NCI-H1105 treated with DMSO at 0.1 percent for 48 hours (cell line): ENCODE measurements at regions not wholly inside any gene's neighbourhood (a gene's known extent, or its start where the extent isn't known, plus 50 kb on each side); places are given as distances from the start of the nearest gene placed in this dataset.

Experiments used
- DNase-seq: peaks from one replicate; lab custom pipeline; 2025; lab: John Stamatoyannopoulos, UW

DNA sequence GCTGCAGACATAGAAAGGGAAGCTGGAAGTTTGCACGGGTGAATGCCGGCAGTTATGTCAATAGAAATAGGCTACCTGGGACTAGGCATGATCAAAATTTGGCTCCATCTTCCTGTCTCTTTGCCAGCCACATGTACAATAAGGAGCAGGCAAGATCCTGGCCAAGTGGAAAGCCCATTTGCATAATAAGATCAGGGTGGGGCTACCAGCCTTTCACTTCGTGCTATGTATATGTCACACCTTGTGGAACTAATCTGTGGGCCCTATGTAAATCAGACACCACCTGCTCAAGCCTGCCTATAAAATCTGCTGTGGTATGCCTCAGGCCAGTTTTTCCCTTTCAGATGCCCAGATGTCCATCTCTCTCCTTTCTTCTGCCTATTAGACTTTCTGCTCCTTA lies 79.3 kb upstream of the DRD2 start:
- no peak for DNase-seq

DNA sequence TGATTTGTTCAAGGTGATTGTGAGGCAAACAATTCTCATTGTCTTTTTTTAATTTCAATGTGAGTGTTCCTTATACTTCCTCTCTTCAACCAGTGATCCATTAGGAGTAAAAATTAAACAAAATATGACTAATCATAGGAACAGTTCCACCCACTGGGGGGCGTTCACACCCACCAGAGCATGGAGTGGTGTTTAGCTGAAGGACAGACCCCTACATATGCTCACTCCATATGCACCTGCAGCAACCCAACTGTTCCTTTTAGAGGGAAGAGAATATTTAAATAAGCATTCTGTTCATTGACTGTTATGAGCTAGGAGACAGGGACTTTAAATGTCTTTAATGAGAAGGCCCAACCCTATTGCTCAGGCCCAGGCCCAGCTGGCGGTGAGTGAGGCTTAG lies 78.7 kb upstream of the DRD2 start:
- peak; percentile 22 for DNase-seq

DNA sequence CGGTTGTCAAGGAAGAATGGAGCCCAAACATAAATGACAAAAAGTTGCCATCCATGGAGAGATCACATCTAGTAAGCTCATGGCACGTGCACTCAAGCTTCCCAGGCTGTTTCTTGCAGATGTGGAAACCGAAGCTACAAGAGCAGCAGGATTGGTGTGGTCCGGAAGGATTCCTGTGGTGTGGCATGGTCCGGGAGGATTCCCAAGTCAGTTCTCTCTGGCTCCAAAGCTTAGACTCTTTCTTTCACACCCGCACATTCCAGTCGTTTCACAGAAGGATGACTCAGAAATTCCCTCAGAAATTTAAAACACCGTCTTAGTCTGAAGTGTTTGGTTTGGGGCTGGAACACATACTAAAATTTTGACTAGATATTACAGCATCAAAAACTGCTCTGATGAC lies 78.0 kb upstream of the DRD2 start:
- DNase-seq: no peak

DNA sequence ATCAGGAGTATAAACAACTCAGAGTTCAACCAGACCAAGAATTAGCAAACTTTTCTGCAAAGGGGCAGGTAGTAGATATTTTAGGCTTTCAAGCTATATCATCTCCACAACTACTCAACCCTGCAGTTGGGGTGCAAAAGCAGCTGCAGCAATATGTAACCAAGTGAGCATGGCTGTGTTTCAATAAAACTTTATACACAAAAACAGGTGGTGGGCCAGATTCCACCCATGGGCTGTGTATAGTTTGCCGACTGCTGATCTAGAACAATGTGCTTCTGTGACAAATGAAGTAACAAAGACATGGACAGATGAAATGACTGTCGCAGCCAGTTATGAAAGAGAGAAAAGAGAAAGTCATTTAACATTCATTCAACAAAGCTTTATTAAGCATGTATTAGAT lies 77.1 kb upstream of the DRD2 start:
- DNase-seq: no peak

DNA sequence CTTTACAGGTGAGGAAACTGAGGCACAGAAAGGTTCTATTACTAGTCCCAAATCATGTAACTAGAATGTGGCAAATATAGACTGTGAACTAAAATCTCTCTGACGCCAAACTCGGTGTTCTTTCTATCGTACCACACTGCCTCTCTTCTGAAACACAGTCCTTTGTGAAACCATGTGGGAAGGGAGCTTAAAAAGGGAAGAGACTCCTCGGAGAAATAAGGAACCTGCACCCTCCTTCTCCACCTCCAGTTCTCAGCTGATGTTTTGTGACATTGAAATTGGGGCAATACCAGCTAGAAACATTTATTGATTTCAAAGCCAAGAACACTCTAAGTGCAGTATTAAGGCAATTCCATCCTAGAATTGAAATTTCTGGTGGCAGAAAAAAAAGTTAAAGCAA lies 76.4 kb upstream of the DRD2 start:
- DNase-seq: no peak

DNA sequence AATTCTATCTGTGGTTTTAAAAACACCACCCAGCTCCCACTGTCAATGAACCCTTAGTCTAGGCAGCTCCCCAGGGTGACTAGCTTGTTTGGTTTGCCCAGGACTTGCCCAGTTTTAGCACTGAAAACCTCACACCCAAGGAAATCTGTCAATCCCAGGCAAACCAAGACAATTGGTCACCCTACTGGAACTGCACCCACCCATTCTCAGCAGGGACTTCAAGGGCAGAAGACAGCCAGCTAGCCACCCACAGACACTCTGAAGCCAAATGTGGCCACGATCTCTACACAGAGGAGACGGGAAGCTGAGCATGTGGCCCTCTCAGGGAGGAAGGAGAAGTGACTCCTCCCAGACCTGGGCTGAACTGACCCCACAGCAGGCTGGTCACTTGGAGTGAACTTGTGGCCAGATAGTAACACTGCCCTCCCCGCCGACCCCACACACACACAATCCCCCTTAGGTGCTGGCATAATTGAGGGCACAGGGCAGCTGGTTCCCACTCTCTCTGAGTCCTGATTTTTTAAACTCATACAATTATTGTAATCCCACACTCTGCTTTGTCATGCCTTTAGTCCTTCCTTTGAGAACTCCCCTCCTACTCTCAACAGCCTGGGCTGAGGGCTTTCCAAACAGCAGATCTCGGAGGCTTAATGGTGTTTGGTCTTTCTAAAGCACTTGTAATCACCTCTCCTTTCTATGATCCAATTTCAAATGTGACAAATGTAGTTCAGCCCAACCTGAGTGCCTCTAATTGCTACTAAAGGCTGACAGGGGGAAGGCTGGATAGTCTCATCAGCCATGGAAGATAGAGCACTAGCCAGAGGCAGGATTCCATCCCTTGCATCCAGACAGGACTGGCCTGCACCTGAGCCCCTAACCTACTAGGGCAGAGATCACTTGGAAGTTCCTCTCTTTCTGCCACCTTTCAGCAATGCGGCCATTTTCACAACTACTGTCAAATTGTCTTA lies 74.7 kb upstream of the DRD2 start:
- peak; percentile 44 for DNase-seq

DNA sequence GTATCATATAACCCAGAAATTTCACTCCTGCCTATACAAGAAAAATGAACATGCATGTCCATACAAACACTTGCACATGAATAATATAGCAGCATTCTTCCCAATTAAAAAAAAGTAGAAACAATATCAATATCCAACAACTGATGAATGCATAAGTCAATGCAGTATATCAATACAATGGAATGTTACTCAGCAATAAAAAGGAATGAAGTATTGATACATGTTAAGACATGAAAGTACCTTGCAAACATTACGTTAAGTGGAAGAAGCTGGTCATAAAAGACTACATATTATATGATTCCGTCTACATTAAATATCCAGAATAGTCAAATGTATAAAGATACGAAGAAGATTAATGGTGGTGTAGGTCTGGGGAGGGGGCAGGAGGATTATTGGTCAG lies 73.9 kb upstream of the DRD2 start:
- no peak for DNase-seq

DNA sequence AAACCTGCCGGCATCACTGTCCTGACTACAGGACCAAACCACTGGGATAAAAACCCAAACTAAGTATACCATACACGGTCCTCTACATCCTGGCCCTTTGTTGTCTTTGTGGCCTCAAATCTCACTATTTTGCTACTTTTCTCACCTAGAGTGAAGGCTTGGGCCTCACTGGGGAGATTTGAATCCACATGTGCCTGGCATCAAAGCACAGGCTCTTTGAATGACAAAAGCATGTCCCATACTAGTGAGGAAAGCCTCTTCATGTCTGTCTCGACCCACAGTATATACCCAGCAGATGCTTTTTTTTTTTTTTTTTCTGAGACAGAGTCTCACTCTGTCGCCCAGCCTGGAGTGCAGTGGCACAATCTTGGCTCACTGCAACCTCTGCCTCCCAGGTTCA lies 72.5 kb upstream of the DRD2 start:
- no peak for DNase-seq

DNA sequence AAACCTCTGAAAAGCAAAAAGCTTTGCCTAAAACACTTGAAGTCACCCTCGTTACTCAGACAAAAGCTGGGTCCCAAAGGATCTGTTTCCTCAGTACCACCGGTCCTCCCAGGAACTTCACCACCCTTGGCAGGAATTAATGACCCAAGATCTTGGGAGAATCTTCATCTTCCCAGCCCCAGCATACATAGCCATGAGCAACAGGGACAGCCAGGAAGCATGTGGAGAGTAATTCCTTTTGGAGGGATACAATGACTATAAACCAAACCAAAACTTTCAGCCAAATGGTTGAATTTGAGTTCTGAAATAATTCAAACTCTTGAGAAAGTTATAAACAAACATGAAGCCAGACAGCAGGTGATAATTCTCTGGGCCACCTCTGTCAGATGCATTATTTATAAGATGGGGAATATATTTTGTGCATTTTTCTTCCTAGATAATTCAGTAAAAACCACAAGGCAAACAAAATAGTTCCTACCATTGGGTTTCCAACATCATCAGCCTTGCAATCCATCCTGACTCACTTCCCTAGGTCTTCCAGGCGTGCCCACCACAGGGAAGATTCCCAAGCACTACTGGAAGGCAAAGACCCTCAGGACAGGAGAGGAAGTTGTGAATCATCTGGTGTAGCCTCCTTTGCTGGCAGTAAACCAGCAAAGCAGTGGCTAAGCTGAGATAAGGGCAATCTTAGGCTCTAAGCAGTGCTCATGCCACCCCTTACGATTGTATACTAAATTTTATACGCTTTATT lies 71.7 kb upstream of the DRD2 start:
- no peak for DNase-seq

DNA sequence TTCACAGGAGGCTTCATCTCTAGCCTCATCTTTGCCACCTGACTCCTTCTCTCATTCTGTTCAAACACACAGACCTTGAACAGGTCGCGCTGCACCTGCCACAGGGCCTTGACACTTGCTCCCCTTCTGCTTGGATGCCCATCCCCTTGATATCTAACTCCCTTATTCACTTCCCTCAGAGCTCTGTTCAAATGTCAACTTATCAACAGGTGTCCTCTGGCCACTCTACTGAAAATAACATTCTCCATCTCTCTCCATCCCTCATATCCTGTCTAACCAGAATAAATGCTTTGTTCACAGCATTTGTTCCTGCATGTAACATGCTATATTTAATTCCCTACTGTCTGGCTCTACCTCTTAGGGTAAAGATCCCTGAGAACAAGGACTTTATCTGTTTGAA lies 67.2 kb upstream of the DRD2 start:
- DNase-seq: no peak

DNA sequence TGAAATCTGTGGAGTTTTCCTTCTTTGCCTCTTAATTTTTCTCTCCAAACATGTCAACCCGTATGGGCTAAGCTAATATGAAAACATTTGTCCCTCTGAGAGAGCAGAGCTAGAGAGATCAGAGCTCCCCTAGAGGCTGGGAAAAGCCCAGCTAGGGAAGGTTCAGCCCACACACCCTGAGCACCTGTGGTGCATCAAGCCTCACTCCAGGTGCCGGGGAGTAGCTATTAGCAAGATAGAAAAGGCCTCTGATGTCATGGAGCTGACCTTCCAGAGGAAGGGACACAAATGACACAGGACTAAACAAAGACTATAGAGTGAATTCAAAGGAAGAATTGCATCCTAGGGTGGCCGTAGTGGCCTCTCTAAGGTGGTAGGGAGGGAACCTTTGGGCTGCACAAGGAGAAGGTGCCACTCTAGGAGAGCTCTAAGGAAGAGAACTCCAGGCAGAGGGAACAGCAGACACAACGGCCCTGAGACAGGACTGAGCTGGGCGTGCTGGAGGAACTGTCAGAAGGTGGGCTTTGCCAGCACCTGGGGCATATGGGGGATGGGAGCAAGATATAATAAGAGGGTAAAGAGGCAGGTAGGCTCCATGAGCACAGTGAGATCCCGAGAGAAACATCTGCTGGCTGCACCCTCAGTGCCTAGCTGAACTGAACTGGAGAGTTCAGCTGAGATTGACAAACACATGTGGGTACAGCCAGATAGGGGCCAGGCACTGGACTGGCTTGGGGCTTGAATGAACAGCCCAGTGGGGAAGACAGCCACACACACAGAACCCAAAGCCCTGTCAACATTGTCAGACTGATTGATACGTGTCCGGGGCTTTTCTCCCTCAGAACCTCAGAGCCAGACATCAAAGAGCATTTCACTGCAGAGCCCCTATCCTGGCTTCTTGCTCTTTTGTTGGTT lies 65.5 kb upstream of the DRD2 start:
- DNase-seq: no peak

DNA sequence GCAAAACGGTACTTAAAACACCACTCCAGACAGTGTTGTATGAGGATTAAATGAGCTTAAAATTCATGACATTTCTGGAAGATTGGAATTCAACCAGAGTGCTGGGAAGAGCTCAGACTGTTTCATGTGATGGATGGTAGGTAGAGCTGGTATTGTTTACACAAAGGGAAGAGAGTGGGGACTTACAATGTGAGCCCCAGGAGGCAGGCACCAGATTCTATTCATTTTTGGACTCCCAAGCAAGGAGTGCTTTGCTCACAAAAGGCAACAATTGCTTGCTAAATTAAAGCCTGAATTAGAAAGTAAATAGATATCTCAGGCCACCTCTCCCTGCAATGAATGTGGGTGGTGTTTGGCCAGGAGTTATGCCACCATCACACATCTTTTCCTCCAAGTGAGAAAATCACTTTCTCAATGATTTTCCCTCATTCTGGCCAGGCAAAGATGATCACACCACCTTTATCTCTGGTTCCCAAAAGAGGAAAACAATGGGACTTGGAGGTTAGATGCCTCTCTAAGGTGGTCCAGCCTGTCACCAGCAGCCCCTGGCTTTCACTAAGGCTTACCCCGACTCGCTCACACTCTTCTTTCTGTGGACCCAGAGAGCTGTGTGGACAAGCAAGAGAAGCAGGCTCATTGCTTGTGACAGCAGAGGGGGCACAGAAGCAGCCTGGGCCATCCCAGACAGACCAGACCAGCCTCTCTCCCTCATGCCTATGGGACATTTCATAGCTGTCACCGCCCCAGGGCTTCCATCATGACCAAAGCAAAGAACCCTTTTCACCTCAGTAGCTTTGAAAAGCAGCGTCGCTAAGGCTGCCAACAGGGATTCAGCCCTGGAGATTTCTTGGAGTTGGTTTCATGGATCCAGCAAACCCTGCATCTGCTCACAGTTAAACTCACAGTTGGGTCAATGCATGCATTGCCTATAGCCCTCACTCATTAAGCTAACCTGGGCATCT lies 63.5 kb upstream of the DRD2 start:
- DNase-seq: no peak

DNA sequence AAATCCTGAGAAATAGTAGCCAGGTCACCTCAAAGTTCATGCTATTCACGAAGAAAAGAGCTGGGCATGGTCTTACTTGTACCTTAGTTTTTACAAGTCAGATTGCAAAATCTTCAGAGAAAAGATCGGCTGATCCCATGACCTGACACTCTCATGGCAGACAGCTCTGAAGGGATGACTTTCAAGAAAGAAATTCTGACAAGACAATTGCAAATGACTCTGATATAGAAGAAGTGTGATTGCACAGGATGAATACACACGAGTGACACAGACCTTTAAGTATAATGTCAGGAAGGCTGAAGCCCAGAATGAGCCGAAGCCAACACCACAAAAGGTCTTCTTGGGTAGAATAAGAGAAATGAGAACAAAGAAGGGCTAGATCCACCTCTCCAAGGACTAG lies 59.4 kb upstream of the DRD2 start:
- no peak for DNase-seq

DNA sequence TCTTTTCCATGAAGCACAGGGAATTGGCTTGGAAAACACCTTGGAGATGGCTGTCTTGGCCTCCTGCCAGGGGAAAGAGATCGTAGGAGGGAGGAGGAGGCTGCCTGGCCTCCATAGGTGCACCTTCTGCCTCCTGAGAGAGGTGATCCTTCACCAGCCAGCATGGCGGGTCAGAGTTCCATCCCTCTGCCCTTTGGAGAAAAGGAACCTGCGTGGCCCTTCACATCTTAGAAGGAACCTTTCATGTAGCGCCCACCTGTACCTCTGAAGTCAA lies 58.2 kb upstream of the DRD2 start:
- DNase-seq: no peak

DNA sequence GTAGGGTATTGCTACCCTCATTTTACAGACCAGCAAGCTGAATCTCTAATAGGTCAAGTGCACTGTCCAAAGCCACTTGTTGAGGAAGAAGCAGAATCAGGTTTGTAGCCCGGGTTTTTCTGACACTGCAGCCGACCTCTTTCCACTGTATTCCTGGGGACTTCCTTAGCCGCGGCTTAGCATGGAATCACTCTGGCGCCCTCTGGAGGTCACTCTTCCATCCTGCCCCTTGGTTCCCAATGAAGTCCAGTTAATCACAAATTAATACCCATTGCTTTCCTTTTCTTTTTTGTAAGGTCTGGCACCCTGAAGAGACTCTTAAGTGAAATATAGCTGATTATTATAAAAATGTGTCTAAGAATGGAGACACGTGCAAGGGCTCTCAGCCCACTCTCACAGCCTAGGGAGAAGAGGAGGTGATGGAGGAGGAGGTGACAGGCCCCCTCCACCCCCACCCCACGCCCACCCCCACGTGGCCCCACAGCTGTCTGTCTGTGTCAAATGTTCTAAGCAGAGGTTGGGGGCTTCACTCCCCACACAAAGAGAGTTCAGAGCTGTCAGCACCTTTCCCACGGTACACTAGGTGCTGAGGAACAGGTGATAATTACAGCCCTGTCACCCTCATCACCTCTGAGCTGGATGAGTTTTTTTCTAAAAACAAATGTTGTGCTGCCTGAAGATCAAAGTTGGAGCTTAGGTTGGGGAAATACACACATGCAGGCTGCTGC lies 57.7 kb upstream of the DRD2 start:
- peak; percentile 78 for DNase-seq

DNA sequence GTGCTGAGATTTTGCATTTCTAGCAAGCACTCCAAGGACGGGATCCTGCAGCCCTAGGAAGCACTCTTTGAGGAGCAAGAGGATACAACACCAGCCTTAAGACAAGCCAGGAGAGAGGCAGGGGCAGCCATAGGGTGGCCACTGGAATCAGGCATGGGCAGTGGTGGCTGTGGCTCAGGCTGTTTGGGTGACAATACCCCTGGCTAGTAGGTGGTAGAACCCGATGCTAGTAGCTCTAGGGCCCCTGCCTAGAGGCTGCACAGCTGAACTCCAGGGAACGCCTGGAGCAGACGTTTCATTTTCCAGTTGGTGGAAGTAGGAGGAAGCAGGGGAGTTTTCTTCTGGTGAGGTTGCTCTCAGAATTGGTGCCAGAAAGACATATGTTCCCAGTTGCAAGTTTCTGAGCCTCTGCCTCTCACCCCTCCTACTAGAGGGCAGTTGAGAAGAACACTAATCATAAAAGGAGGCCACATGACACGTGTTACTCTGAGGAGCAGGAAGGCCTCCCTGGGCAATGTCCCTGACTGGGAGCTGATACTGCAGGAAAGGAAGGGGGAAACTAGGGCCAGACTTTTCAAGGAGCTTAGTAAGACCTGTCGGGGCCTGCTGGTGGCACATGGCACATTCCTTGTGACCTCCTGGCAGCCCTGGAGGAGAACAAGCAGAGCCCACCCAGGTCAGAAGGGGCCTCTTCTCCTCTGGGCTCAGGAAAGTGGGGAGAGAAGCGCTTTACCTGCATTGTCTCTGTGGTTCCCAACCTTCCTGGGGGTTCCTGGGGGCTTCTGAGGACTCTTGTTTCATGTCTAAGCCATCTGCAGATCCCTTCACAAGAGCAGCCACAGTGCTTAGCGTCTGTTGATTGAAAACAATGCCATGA lies 56.6 kb upstream of the DRD2 start:
- no peak for DNase-seq

DNA sequence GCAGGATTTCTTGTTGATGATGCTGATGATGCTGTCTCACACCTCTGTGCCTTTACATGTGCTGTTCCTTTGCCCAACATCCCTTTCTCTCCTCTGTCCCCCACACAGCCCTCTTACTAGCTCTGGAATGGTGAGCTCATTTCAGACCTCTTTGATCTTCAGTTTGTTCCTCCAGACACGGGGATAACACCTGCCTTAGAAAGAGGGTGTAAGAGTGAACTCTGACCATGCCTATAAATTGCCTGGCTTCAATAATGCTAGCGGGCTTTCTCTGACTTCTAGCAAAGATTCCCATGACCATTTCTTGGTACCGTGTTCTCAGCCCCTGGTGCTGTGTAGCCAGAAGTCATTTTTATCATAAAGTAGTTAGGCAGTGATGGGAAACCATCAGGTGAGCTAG lies 55.9 kb upstream of the DRD2 start:
- no peak for DNase-seq

DNA sequence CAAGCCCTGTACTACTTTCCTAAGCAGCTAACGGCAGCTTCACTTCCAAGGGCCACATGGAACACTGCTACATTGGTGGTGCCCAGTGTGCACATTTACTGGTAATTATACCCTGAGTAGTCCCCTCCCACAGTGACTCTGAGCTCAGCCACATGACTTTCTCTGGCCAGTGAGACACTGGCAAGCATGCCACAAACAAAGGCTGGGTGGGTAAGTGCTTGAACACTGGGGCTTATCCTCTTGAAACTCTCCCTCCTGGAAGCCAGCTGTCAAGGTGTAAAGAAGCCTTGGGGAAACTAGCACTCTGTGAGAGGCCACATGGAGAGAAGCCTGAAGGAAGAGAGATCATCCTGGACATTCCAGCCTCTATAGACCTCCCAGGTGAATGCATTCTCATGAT lies 54.4 kb upstream of the DRD2 start:
- DNase-seq: no peak

DNA sequence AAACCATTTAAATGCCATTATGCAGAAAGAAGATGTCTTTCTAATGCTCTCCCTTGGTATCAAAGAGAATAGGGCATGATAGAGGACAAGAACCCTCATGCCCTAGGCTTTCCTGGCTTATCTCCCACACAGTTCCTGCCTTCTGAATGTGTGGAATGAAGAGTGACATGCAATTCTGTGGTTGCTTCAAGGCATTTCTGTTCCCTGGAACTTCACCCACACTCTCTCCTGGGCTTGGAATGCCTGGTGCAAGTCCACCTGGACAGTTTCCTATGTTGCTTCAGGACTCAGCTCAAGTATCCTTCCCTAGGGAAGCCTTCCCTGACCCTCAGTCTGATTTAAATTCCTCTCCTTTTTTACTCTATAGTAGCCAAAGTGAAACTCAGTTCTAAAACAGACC lies 53.8 kb upstream of the DRD2 start:
- DNase-seq: no peak

DNA sequence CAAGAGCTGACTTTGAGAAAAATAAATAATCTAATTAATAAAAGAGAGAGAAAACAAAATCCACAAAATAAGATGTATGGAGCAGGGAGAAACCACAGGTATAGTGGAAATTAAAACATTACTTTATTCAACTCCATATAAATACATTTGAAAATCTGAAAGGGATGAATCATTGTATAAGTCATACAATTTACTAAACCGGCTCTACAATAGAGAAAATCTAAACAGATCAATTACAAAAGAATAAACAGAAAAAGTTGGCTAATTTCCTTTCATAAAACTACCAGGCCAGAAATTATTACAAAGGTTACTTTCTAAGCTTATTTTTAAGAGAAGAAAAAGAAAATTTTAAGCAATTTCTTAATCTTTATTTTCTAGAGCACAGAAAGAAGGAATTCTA lies 51.3 kb upstream of the DRD2 start:
- DNase-seq: no peak
